Breast epithelium (tissue), 4 donors: ENCODE measurements at regions not wholly inside any gene's neighbourhood (a gene's known extent, or its start where the extent isn't known, plus 50 kb on each side); places are given as distances from the start of the nearest gene placed in this dataset.

Experiments used
- DNase-seq, 2 donors: peaks; one replicate each; pipeline ENCODE4 v3.0.0-alpha.2; 2019; ENCODE audit warnings: low spot score in 2 of 2
- H3K27ac ChIP-seq, 2 donors: fragments of 200-600 bp; sonication (generic) in 1 of 2; one replicate each; pipeline ENCODE4 v1.5.1; 2016 to 2019; ENCODE audit warnings: mild to moderate bottlenecking in 1 of 2
- H3K27me3 ChIP-seq, 2 donors: fragments of 200-600 bp; sonication (generic) in 1 of 2; one replicate each; pipeline versions ENCODE4 v1.5.1 to v1.6.0; 2017 to 2019; ENCODE audit warnings: control low read depth in 1 of 2, mild to moderate bottlenecking in 1 of 2
- H3K36me3 ChIP-seq: fragments of 200-600 bp; one replicate; pipeline ENCODE4 v1.5.1; 2019
- H3K4me1 ChIP-seq, 2 donors: fragments of 200-600 bp; sonication (generic); one replicate each; pipeline ENCODE4 v1.5.1; 2016 to 2019; ENCODE audit warnings: control low read depth in 1 of 2
- H3K4me3 ChIP-seq, 3 donors: fragments of 200-600 bp; sonication (generic); 1 replicate in 2 of 3; 2 replicates in 1 of 3; pipeline ENCODE4 v1.5.1; 2016 to 2019; ENCODE audit warnings: mild to moderate bottlenecking in 3 of 3, moderate library complexity in 2 of 3
- H3K9me3 ChIP-seq, 2 donors: fragments of 200-600 bp; sonication (generic) in 1 of 2; one replicate each; pipeline ENCODE4 v1.5.1; 2016 to 2019; ENCODE audit warnings: control low read depth in 1 of 2
- POLR2A ChIP-seq: fragments of 450-650 bp; IDR thresholded peaks from one replicate; pipeline ENCODE4 v1.6.1; 2016; ENCODE audit warnings: antibody characterized with exemption, mild to moderate bottlenecking, moderate library complexity
- POLR2AphosphoS5 ChIP-seq, 3 donors: sonication (generic); formaldehyde crosslinking; IDR thresholded peaks; one replicate each; pipeline ENCODE4 v1.6.1; 2017; ENCODE audit warnings: antibody characterized with exemption in 3 of 3
- intact Hi-C: fragments of 100-400 bp; cut with DNase I; formaldehyde crosslinking; loops from one replicate; pipeline ENCODE4 v1.15.1; 2023; ENCODE audit warnings: low total_unique reads
- TF ChIP-seq, protein P1 (sequence below), 3 donors: fragments of 450-650 bp; IDR thresholded peaks; one replicate each; pipeline ENCODE4 v1.5.1; 2016 to 2017; ENCODE audit warnings: antibody characterized with exemption in 3 of 3, mild to moderate bottlenecking in 3 of 3, moderate library complexity in 3 of 3

GRCh38 chr3:103785017-103785416 is 1350.2 kb downstream of the ZPLD1 start:
- no peaks in the 10 kb centered on the region for H3K9me3 ChIP-seq
- H3K4me3 ChIP-seq = no peak overlapping the region
- intact Hi-C loops = no loop called here
- no peak for DNase-seq
- no peaks in the 10 kb centered on the region for H3K36me3 ChIP-seq
- H3K27me3 ChIP-seq = no peaks in the 10 kb centered on the region
- TF ChIP-seq POLR2A (no peak), POLR2AphosphoS5 (IDR thresholded peaks at IDR 0.05) (no peak)
- TF ChIP-seq, protein P1, sequence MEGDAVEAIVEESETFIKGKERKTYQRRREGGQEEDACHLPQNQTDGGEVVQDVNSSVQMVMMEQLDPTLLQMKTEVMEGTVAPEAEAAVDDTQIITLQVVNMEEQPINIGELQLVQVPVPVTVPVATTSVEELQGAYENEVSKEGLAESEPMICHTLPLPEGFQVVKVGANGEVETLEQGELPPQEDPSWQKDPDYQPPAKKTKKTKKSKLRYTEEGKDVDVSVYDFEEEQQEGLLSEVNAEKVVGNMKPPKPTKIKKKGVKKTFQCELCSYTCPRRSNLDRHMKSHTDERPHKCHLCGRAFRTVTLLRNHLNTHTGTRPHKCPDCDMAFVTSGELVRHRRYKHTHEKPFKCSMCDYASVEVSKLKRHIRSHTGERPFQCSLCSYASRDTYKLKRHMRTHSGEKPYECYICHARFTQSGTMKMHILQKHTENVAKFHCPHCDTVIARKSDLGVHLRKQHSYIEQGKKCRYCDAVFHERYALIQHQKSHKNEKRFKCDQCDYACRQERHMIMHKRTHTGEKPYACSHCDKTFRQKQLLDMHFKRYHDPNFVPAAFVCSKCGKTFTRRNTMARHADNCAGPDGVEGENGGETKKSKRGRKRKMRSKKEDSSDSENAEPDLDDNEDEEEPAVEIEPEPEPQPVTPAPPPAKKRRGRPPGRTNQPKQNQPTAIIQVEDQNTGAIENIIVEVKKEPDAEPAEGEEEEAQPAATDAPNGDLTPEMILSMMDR (IDR thresholded peaks at IDR 0.05) = no peak
- no peak overlapping the region for H3K27ac ChIP-seq
- no peaks in the 10 kb centered on the region for H3K4me1 ChIP-seq

- H3K36me3 ChIP-seq = no peaks in the 10 kb centered on the region
- H3K27me3 ChIP-seq = no peaks in the 10 kb centered on the region
- H3K27ac ChIP-seq = no peak overlapping the region
- DNase-seq = no peak
- no peaks in the 10 kb centered on the region for H3K9me3 ChIP-seq
- H3K4me1 ChIP-seq = no peaks in the 10 kb centered on the region
- intact Hi-C loops = no loop called here
- TF ChIP-seq, protein P1 (IDR thresholded peaks at IDR 0.05) = no peak
- TF ChIP-seq POLR2A = no peak
- no peak overlapping the region for H3K4me3 ChIP-seq
These were observed 1350.7 kb downstream of the ZPLD1 start for GRCh38 chr3:103785537-103785936.

DNA sequence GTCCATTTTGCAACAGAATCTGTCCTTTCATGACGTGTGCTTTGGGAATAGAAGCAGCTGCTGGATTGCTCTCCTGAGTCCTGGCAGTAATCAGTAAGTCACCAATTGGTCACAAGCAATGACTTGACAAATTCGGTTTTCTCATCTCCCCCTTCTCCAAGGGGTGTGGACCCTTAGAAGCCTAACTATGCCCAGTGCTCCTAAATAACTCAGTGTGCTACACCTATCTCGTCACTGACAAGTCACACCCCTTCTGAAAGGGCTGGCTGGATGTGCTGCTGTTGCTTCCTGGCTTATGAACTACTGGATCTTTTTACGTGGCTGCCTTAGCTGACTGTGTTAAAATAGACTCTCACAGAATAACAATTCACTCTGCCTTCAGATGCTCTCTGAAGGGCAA is 1351.5 kb downstream of the ZPLD1 start:
- intact Hi-C loops = no loop called here
- H3K4me3 ChIP-seq = no peak overlapping the region
- no peaks in the 10 kb centered on the region for H3K36me3 ChIP-seq
- H3K27ac ChIP-seq = no peak overlapping the region
- no peaks in the 10 kb centered on the region for H3K4me1 ChIP-seq
- H3K9me3 ChIP-seq = no peaks in the 10 kb centered on the region
- TF ChIP-seq, protein P1 (IDR thresholded peaks at IDR 0.05) = no peak
- TF ChIP-seq POLR2A (no peak), POLR2AphosphoS5 (IDR thresholded peaks at IDR 0.05) (no peak)
- no peak for DNase-seq
- H3K27me3 ChIP-seq = no peaks in the 10 kb centered on the region

DNA sequence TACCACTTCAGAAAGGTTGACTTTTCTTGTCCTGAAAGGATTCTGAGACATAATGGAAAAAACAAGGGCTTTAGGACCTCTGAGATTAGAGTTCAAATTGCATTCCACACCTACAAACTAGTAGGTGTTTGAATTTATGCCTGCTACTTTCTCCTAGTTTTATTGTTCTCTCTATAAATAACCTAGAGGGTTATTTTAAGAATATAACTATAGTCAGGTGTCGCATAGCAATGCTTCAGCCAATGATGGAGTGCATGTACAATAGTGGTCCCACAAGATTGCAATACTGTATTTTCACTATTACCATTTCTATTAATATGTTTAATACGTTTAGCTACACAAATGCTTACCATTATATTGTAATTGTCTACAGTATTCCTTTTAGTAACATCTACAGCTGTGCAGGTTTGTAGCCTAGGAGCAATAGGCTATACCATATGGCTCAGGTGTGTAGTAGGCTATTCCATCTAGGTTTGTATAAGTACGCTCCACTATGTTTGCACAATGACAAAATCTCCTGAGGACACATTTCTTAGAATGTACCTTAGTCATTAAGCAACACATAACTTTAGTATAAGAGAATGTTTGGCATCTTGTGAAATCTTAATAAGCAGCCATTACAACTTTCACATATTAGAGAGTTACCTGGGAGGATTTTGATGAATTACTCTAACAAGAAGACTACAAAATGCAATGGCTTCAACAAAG is 1352.5 kb downstream of the ZPLD1 start:
- TF ChIP-seq POLR2AphosphoS5 (IDR thresholded peaks at IDR 0.05) (no peak), POLR2A (no peak)
- TF ChIP-seq, protein P1 (IDR thresholded peaks at IDR 0.05) = no peak
- Histone ChIP-seq H3K27me3 (no peaks in the 10 kb centered on the region), H3K4me1 (no peaks in the 10 kb centered on the region), H3K27ac (no peak overlapping the region), H3K36me3 (no peaks in the 10 kb centered on the region), H3K9me3 (no peaks in the 10 kb centered on the region), H3K4me3 (no peak overlapping the region)
- intact Hi-C loops = no loop called here
- no peak for DNase-seq

DNA sequence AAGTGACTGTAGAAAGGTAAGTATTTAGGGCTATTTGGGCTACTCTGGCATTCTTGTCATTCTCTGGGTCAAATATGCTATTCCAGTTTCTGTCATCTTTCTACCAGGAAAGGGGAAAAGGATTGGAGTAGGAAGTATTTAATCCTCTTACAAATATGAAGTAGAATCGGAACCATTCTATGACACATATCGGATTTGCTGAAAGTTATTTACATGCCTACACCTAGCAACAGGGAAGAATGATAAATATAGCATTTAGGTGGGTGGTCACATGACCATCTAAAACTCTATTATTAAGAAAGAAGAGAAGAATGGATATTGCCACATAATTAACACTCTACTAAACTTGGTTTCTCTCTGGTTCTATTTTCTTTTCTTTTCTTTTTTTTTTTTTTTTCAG is 1353.1 kb downstream of the ZPLD1 start:
- H3K27ac ChIP-seq = no peak overlapping the region

More for the DNA sequence above, 1353.1 kb downstream of the ZPLD1 start:
- Histone ChIP-seq H3K36me3 (no peaks in the 10 kb centered on the region), H3K4me1 (no peaks in the 10 kb centered on the region), H3K27me3 (no peaks in the 10 kb centered on the region), H3K9me3 (no peaks in the 10 kb centered on the region), H3K4me3 (no peak overlapping the region)
- TF ChIP-seq POLR2AphosphoS5 (IDR thresholded peaks at IDR 0.05) = no peak
- TF ChIP-seq, protein P1 (IDR thresholded peaks at IDR 0.05) = no peak
- no peak for TF ChIP-seq POLR2A
- no peak for DNase-seq
- intact Hi-C loops = no loop called here
